ENCODE measurements at regions not wholly inside any gene's neighbourhood (a gene's known extent, or its start where the extent isn't known, plus 50 kb on each side); places are given as distances from the start of the nearest gene placed in this dataset.

DNA sequence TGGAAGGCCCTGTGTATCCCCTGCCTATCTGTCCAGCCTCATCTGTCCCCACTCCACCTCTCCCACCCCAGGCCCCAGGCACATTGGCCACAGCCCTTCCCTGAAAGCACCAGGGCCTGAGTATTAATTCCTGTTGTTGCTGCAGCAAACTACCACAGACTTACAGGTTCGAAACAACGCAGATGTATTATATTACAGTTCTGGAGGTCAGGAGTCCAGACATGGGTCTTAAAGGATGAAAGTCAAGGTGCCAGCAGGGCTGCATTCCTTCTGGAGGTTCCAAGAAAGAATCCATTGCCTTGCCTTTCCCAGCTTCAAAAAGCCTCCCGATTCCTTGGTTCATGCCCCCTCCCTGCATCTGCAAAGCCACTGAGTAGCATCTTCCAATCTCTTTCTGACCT is 78.7 kb upstream of the LAPTM4A start:
- Histone ChIP-seq H3K36me3 (ENCODE audit: control insufficient read depth, insufficient read depth, low read length) (no peaks in the 10 kb centered on the region), H3K27me3 (ENCODE audit: control insufficient read depth, insufficient read depth, low read length) (no peaks in the 10 kb centered on the region; the same call in 1 of the 2 replicates), H3K27ac (ENCODE audit: low read length) (no peak overlapping the region), H3K9me3 (ENCODE audit: control insufficient read depth, insufficient read depth, low read depth, low read length) (no peaks in the 10 kb centered on the region), H3K4me3 (ENCODE audit: low read depth in 2 of 2, low read length in 2 of 2) (no peak overlapping the region), H3K4me1 (ENCODE audit: control insufficient read depth, insufficient read depth, low read length) (no peaks in the 10 kb centered on the region)
- no TSS peak for BruUV-seq (replicated peaks)
- TF ChIP-seq POLR2AphosphoS5 (IDR thresholded peaks at IDR 0.05; ENCODE audit: low read depth, low read length) (no peak), TCF7L2 (IDR thresholded peaks at IDR 0.05; ENCODE audit: low read depth, low read length) (no peak), SIN3A (IDR thresholded peaks at IDR 0.05; ENCODE audit: borderline replicate concordance, insufficient read depth, low read depth, low read length) (no peak)
- TF ChIP-seq, protein P1, sequence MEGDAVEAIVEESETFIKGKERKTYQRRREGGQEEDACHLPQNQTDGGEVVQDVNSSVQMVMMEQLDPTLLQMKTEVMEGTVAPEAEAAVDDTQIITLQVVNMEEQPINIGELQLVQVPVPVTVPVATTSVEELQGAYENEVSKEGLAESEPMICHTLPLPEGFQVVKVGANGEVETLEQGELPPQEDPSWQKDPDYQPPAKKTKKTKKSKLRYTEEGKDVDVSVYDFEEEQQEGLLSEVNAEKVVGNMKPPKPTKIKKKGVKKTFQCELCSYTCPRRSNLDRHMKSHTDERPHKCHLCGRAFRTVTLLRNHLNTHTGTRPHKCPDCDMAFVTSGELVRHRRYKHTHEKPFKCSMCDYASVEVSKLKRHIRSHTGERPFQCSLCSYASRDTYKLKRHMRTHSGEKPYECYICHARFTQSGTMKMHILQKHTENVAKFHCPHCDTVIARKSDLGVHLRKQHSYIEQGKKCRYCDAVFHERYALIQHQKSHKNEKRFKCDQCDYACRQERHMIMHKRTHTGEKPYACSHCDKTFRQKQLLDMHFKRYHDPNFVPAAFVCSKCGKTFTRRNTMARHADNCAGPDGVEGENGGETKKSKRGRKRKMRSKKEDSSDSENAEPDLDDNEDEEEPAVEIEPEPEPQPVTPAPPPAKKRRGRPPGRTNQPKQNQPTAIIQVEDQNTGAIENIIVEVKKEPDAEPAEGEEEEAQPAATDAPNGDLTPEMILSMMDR (IDR thresholded peaks at IDR 0.05) = no peak
- CTCF ChIA-PET = no interaction called here
- POLR2A ChIA-PET = no interaction called here
- in situ Hi-C loops (cut with HindIII; ENCODE audit: low pct_unique_long_range_greater_than_20kb, low sequenced_read_pairs) = no loop called here
- ATAC-seq (0 out of 2 replicates have a peak, but pooled peaks have one; percentile 35), DNase-seq (ENCODE audit: low read depth, low spot score) (no peak)
- intact Hi-C loops (cut with micrococcal nuclease; ENCODE audit: unreplicated experiment) = no loop called here

DNA sequence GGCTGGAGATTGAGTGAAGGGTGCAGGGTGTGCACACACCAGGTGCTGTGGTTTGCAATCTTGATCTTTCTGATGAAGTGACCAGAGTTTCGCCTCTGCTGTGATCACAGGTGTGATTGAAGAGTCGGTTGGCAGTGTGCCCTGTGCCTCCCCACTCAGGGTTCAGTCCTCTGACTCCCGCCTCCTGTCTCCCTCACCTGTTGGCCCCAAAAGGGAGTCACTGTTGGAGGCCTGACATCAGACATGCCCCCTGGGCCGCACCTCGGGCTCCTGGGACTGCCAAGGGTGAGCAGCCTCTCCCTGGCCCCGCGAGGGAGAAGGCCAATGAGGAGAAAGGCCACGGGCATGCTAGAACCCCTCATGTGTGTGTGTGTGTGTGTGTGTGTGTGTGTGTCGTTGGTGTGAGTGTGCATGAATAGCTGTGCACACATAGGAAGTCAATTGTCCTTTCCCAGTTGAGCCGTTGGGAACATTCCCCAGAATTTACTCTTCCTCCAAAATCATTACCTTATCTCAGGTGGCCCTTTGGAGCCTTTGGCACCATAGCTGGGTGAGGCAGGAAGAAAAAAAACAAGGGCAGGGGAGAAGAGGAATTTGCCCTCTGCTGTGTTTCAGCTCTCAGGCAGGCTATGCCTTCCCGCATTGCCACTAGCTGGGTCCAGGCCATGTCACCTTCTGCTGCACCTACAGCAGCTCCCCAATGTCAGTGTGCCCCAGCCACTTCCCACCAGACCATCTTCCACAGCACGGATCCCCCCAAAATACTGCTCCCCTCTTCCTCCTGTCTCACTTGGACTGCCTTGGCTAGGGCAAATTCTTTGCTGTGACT is 78.1 kb upstream of the LAPTM4A start:
- Histone ChIP-seq H3K4me3 (ENCODE audit: low read depth in 2 of 2, low read length in 2 of 2) (no peak overlapping the region), H3K36me3 (ENCODE audit: control insufficient read depth, insufficient read depth, low read length) (no peaks in the 10 kb centered on the region), H3K27ac (ENCODE audit: low read length) (no peak overlapping the region), H3K27me3 (ENCODE audit: control insufficient read depth, insufficient read depth, low read length) (no peaks in the 10 kb centered on the region; the same call in 1 of the 2 replicates), H3K9me3 (ENCODE audit: control insufficient read depth, insufficient read depth, low read depth, low read length) (no peaks in the 10 kb centered on the region), H3K4me1 (ENCODE audit: control insufficient read depth, insufficient read depth, low read length) (no peaks in the 10 kb centered on the region)
- DNase-seq (ENCODE audit: low read depth, low spot score) (no peak), ATAC-seq (0 out of 2 replicates have a peak, but pooled peaks have one; percentile 15)
- POLR2A ChIA-PET = no interaction called here
- intact Hi-C loops (cut with micrococcal nuclease; ENCODE audit: unreplicated experiment) = no loop called here
- in situ Hi-C loops (cut with HindIII; ENCODE audit: low pct_unique_long_range_greater_than_20kb, low sequenced_read_pairs) = no loop called here
- no TSS peak for BruUV-seq (replicated peaks)
- CTCF ChIA-PET = interaction anchor here (0.6 kb wide), 1 partner anchor 100 kb away, joined by 6 read pairs; no protein-coding TSS in a partner anchor
- TF ChIP-seq, protein P1 (IDR thresholded peaks at IDR 0.05) = no peak
- TF ChIP-seq, protein P2, sequence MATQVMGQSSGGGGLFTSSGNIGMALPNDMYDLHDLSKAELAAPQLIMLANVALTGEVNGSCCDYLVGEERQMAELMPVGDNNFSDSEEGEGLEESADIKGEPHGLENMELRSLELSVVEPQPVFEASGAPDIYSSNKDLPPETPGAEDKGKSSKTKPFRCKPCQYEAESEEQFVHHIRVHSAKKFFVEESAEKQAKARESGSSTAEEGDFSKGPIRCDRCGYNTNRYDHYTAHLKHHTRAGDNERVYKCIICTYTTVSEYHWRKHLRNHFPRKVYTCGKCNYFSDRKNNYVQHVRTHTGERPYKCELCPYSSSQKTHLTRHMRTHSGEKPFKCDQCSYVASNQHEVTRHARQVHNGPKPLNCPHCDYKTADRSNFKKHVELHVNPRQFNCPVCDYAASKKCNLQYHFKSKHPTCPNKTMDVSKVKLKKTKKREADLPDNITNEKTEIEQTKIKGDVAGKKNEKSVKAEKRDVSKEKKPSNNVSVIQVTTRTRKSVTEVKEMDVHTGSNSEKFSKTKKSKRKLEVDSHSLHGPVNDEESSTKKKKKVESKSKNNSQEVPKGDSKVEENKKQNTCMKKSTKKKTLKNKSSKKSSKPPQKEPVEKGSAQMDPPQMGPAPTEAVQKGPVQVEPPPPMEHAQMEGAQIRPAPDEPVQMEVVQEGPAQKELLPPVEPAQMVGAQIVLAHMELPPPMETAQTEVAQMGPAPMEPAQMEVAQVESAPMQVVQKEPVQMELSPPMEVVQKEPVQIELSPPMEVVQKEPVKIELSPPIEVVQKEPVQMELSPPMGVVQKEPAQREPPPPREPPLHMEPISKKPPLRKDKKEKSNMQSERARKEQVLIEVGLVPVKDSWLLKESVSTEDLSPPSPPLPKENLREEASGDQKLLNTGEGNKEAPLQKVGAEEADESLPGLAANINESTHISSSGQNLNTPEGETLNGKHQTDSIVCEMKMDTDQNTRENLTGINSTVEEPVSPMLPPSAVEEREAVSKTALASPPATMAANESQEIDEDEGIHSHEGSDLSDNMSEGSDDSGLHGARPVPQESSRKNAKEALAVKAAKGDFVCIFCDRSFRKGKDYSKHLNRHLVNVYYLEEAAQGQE (IDR thresholded peaks at IDR 0.05; ENCODE audit: insufficient read depth in 1 of 2, low read depth in 2 of 2, low read length in 1 of 2) = no peak
- TF ChIP-seq SIN3A (IDR thresholded peaks at IDR 0.05; ENCODE audit: borderline replicate concordance, insufficient read depth, low read depth, low read length) (no peak), POLR2AphosphoS5 (IDR thresholded peaks at IDR 0.05; ENCODE audit: low read depth, low read length) (no peak), TCF7L2 (IDR thresholded peaks at IDR 0.05; ENCODE audit: low read depth, low read length) (no peak)
